Liver (tissue), 8 donors: ENCODE measurements at regions not wholly inside any gene's neighbourhood (a gene's known extent, or its start where the extent isn't known, plus 50 kb on each side); places are given as distances from the start of the nearest gene placed in this dataset.

Experiments used
- DNase-seq: peaks from one replicate; pipeline ENCODE4 v3.0.0-alpha.2; 2017; ENCODE audit warnings: low spot score
- H3K27ac ChIP-seq, 2 donors: one replicate each; pipeline ENCODE4 v1.7.0; 2013; ENCODE audit warnings: inconsistent platforms in 2 of 2, low read length in 2 of 2, control low read depth in 1 of 2, low read depth in 1 of 2, mild to moderate bottlenecking in 1 of 2
- H3K27me3 ChIP-seq, 4 donors: one replicate each; pipeline versions ENCODE4 v1.6.1 to v1.7.0; 2013; ENCODE audit warnings: low read length in 3 of 4, inconsistent platforms in 1 of 4, mild to moderate bottlenecking in 1 of 4, moderate library complexity in 1 of 4; ENCODE audit not compliant: control insufficient read depth in 4 of 4, insufficient read depth in 4 of 4
- H3K36me3 ChIP-seq, 4 donors: one replicate each; pipeline versions ENCODE4 v1.6.1 to v1.7.0; 2013; ENCODE audit warnings: low read length in 3 of 4, mild to moderate bottlenecking in 3 of 4, low read depth in 1 of 4, moderate library complexity in 1 of 4; ENCODE audit not compliant: control insufficient read depth in 4 of 4, insufficient read depth in 3 of 4
- H3K4me1 ChIP-seq, 4 donors: one replicate each; pipeline versions ENCODE4 v1.6.1 to v1.7.0; 2013; ENCODE audit warnings: low read length in 3 of 4, mild to moderate bottlenecking in 3 of 4, moderate library complexity in 1 of 4; ENCODE audit not compliant: control insufficient read depth in 4 of 4, insufficient read depth in 4 of 4
- H3K4me3 ChIP-seq, 3 donors: one replicate each; pipeline versions ENCODE4 v1.6.1 to v1.7.0; 2013; ENCODE audit warnings: low read length in 3 of 3, control low read depth in 1 of 3, low read depth in 1 of 3, mild to moderate bottlenecking in 1 of 3
- H3K9ac ChIP-seq, 2 donors: one replicate each; pipeline ENCODE4 v1.7.0; 2013; ENCODE audit warnings: low read length in 2 of 2, mild to moderate bottlenecking in 2 of 2, moderate library complexity in 2 of 2, control low read depth in 1 of 2, low read depth in 1 of 2
- H3K9me3 ChIP-seq, 4 donors: one replicate each; pipeline versions ENCODE4 v1.6.1 to v1.7.0; 2013; ENCODE audit warnings: low read length in 3 of 4; ENCODE audit not compliant: control insufficient read depth in 4 of 4
- EGR1 ChIP-seq, 2 donors: IDR thresholded peaks; 2 replicates each; pipeline ENCODE4 v1.6.1; 2016 to 2018; ENCODE audit warnings: antibody characterized with exemption in 2 of 2, low read depth in 2 of 2
- FOXA1 ChIP-seq: IDR thresholded peaks from 2 replicates; pipeline ENCODE4 v1.6.1; 2016; ENCODE audit warnings: antibody characterized with exemption
- FOXA2 ChIP-seq: IDR thresholded peaks from 2 replicates; pipeline ENCODE4 v1.6.1; 2016; ENCODE audit warnings: antibody characterized with exemption
- GABPA ChIP-seq, 2 donors: IDR thresholded peaks in 1 of 2; conservative IDR thresholded peaks in 1 of 2; 2 replicates each; pipeline ENCODE4 v1.6.1; 2016; ENCODE audit warnings: antibody characterized with exemption in 2 of 2, mild to moderate bottlenecking in 1 of 2, moderate library complexity in 1 of 2
- HNF4A ChIP-seq, 2 donors: conservative IDR thresholded peaks; 2 replicates each; pipeline ENCODE4 v1.6.1; 2016; ENCODE audit warnings: antibody characterized with exemption in 2 of 2, mild to moderate bottlenecking in 2 of 2
- HNF4G ChIP-seq: IDR thresholded peaks from 2 replicates; pipeline ENCODE4 v1.6.1; 2016; ENCODE audit warnings: antibody characterized with exemption
- JUND ChIP-seq, 2 donors: IDR thresholded peaks; 2 replicates each; pipeline ENCODE4 v1.6.1; 2016; ENCODE audit warnings: antibody characterized with exemption in 2 of 2
- NR2F2 ChIP-seq: IDR thresholded peaks from 2 replicates; pipeline ENCODE4 v1.6.1; 2016; ENCODE audit warnings: antibody characterized with exemption
- RAD21 ChIP-seq, 2 donors: IDR thresholded peaks; 2 replicates each; pipeline ENCODE4 v1.6.1; 2016; ENCODE audit warnings: antibody characterized with exemption in 2 of 2, mild to moderate bottlenecking in 2 of 2
- RXRA ChIP-seq, 2 donors: IDR thresholded peaks; 2 replicates each; pipeline ENCODE4 v1.6.1; 2017 to 2018; ENCODE audit warnings: antibody characterized with exemption in 2 of 2, mild to moderate bottlenecking in 1 of 2
- SP1 ChIP-seq: IDR thresholded peaks from 2 replicates; pipeline ENCODE4 v1.6.1; 2018; ENCODE audit warnings: antibody characterized with exemption, mild to moderate bottlenecking
- TAF1 ChIP-seq: conservative IDR thresholded peaks from 2 replicates; pipeline ENCODE4 v1.6.1; 2016; ENCODE audit warnings: antibody characterized with exemption, mild to moderate bottlenecking
- YY1 ChIP-seq: IDR thresholded peaks from 2 replicates; pipeline ENCODE4 v1.6.1; 2016; ENCODE audit warnings: antibody characterized with exemption, mild to moderate bottlenecking
- WGBS: extraction: QIAGEN DNeasy Blood & Tissue Kit; methylation state at CpG from one replicate; pipeline ENCODE4 v1.1.7; 2013; 5-methylcytosine and 5-hydroxymethylcytosine counted together
- TF ChIP-seq, protein P1 (sequence below): IDR thresholded peaks from 2 replicates; pipeline ENCODE4 v1.6.1; 2016; ENCODE audit warnings: antibody characterized with exemption, mild to moderate bottlenecking
- TF ChIP-seq, protein P2 (sequence below): IDR thresholded peaks from 2 replicates; pipeline ENCODE4 v1.6.1; 2016; ENCODE audit warnings: antibody characterized with exemption
- TF ChIP-seq, protein P3 (sequence below): IDR thresholded peaks from 2 replicates; pipeline ENCODE4 v1.6.1; 2016; ENCODE audit warnings: antibody characterized with exemption
- TF ChIP-seq, protein P4 (sequence below): fragments of 150-350 bp; IDR thresholded peaks from 2 replicates; pipeline ENCODE4 v1.5.1; 2017; ENCODE audit warnings: improper control_type of control experiment, low read depth, low read length; ENCODE audit not compliant: missing input control
- TF ChIP-seq, protein P5 (sequence below): IDR thresholded peaks from 2 replicates; pipeline ENCODE4 v1.6.1; 2016; ENCODE audit warnings: antibody characterized with exemption
- donor health status: healthy.
- donor health status: healthy.
- donor health status: healthy.
- donor health status: healthy.
- donor health status: healthy.

DNA sequence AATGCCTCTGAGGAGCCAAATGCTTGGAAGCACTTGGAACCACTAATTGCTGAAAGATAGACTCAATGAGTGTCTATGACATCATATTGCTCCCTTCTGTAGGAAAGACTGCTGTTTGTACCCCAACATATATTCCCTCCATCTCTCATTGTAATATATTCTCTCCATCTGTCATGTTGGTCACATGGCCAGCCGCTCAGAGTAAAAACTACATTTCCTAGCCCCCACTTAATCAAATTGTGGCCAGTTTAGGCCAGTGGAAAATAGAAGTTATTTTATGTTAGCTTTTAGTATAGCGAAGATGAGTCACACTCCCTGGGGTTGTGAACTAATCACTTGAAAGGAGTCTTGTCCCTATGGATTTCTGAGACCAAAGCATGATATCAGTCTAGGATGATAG, 160.2 kb downstream of the HNMT start (continued):
- TF ChIP-seq, protein P1, sequence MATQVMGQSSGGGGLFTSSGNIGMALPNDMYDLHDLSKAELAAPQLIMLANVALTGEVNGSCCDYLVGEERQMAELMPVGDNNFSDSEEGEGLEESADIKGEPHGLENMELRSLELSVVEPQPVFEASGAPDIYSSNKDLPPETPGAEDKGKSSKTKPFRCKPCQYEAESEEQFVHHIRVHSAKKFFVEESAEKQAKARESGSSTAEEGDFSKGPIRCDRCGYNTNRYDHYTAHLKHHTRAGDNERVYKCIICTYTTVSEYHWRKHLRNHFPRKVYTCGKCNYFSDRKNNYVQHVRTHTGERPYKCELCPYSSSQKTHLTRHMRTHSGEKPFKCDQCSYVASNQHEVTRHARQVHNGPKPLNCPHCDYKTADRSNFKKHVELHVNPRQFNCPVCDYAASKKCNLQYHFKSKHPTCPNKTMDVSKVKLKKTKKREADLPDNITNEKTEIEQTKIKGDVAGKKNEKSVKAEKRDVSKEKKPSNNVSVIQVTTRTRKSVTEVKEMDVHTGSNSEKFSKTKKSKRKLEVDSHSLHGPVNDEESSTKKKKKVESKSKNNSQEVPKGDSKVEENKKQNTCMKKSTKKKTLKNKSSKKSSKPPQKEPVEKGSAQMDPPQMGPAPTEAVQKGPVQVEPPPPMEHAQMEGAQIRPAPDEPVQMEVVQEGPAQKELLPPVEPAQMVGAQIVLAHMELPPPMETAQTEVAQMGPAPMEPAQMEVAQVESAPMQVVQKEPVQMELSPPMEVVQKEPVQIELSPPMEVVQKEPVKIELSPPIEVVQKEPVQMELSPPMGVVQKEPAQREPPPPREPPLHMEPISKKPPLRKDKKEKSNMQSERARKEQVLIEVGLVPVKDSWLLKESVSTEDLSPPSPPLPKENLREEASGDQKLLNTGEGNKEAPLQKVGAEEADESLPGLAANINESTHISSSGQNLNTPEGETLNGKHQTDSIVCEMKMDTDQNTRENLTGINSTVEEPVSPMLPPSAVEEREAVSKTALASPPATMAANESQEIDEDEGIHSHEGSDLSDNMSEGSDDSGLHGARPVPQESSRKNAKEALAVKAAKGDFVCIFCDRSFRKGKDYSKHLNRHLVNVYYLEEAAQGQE, result no peak

DNA sequence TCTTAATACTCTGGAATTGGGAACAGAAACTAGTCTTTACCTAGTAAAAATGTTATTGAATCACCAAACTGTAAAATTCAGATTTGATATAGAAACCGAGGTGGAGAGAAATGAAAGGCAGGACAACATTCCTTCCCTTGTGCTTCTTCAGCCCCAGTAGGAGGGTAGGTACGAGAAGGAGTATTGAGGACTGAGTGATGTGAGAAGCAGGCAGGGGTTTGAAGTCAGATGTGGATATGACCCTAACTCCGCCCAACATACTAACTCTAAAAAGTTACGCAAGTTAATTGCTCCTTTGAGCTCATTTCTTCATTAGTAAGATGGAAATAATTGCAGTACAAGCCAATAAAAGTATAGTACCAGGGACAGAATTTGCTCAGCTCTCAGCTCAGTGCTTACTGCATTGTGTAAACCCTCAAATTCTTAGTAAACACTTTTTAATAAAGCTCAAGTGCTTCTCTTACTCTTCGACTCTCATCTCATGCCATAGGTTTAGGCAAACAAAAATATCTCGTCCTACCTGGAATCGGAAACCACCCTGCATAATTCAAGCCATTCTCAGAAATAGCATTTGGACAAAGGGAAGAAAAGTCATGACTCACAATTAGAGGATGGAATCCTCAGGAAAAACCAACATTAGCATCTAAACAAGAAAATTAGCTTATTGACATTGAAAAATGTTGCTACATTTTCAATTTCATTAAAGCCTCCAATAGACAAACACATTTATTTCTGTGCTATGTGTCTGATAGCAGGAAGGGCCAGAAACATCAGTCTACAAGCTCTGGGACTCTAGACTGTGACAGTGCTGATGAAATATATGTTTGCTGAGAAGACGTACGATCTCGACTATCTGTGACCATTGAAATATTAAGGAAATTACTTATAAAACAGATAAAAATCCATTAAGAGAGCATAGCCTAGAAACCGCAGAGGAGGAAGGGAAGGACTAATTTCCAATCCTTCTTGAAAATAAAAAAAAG, 161.3 kb downstream of the HNMT start:
- Histone ChIP-seq H3K27me3 (no peaks in the 10 kb centered on the region), H3K9me3 (no peaks in the 10 kb centered on the region), H3K4me3 (no peak overlapping the region), H3K4me1 (no peaks in the 10 kb centered on the region), H3K27ac (no peak overlapping the region), H3K36me3 (no peaks in the 10 kb centered on the region), H3K9ac (no peak overlapping the region)
- no peak for DNase-seq
- 92% methylated on average over 11 of the region's 11 CpGs for whole genome bisulfite sequencing
- TF ChIP-seq YY1, result no peak
- no peak for TF ChIP-seq JUND (IDR thresholded peaks at IDR 0.05)
- TF ChIP-seq, protein P2, sequence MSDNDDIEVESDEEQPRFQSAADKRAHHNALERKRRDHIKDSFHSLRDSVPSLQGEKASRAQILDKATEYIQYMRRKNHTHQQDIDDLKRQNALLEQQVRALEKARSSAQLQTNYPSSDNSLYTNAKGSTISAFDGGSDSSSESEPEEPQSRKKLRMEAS, result no peak
- TF ChIP-seq NR2F2, result no peak
- no peak for TF ChIP-seq TAF1
- no peak for TF ChIP-seq HNF4G
- TF ChIP-seq EGR1 (IDR thresholded peaks at IDR 0.05; ENCODE audit: low read depth in 2 of 2), result no peak
- no peak for TF ChIP-seq FOXA2
- TF ChIP-seq, protein P3, sequence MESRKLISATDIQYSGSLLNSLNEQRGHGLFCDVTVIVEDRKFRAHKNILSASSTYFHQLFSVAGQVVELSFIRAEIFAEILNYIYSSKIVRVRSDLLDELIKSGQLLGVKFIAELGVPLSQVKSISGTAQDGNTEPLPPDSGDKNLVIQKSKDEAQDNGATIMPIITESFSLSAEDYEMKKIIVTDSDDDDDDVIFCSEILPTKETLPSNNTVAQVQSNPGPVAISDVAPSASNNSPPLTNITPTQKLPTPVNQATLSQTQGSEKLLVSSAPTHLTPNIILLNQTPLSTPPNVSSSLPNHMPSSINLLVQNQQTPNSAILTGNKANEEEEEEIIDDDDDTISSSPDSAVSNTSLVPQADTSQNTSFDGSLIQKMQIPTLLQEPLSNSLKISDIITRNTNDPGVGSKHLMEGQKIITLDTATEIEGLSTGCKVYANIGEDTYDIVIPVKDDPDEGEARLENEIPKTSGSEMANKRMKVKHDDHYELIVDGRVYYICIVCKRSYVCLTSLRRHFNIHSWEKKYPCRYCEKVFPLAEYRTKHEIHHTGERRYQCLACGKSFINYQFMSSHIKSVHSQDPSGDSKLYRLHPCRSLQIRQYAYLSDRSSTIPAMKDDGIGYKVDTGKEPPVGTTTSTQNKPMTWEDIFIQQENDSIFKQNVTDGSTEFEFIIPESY, result no peak
- no peak for TF ChIP-seq SP1
- TF ChIP-seq GABPA (IDR thresholded peaks at IDR 0.05 in 1 of 2, conservative IDR thresholded peaks at IDR 0.05 in 1 of 2), result no peak
- TF ChIP-seq, protein P4, sequence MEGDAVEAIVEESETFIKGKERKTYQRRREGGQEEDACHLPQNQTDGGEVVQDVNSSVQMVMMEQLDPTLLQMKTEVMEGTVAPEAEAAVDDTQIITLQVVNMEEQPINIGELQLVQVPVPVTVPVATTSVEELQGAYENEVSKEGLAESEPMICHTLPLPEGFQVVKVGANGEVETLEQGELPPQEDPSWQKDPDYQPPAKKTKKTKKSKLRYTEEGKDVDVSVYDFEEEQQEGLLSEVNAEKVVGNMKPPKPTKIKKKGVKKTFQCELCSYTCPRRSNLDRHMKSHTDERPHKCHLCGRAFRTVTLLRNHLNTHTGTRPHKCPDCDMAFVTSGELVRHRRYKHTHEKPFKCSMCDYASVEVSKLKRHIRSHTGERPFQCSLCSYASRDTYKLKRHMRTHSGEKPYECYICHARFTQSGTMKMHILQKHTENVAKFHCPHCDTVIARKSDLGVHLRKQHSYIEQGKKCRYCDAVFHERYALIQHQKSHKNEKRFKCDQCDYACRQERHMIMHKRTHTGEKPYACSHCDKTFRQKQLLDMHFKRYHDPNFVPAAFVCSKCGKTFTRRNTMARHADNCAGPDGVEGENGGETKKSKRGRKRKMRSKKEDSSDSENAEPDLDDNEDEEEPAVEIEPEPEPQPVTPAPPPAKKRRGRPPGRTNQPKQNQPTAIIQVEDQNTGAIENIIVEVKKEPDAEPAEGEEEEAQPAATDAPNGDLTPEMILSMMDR, result no peak
- TF ChIP-seq, protein P1, result no peak
- TF ChIP-seq FOXA1, result no peak
- TF ChIP-seq RXRA (IDR thresholded peaks at IDR 0.05), result no peak
- no peak for TF ChIP-seq HNF4A (conservative IDR thresholded peaks at IDR 0.05)
- TF ChIP-seq, protein P5, sequence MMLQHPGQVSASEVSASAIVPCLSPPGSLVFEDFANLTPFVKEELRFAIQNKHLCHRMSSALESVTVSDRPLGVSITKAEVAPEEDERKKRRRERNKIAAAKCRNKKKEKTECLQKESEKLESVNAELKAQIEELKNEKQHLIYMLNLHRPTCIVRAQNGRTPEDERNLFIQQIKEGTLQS, result no peak
- TF ChIP-seq RAD21 (IDR thresholded peaks at IDR 0.05), result no peak
